ENCODE measurements at regions not wholly inside any gene's neighbourhood (a gene's known extent, or its start where the extent isn't known, plus 50 kb on each side); places are given as distances from the start of the nearest gene placed in this dataset.

DNA sequence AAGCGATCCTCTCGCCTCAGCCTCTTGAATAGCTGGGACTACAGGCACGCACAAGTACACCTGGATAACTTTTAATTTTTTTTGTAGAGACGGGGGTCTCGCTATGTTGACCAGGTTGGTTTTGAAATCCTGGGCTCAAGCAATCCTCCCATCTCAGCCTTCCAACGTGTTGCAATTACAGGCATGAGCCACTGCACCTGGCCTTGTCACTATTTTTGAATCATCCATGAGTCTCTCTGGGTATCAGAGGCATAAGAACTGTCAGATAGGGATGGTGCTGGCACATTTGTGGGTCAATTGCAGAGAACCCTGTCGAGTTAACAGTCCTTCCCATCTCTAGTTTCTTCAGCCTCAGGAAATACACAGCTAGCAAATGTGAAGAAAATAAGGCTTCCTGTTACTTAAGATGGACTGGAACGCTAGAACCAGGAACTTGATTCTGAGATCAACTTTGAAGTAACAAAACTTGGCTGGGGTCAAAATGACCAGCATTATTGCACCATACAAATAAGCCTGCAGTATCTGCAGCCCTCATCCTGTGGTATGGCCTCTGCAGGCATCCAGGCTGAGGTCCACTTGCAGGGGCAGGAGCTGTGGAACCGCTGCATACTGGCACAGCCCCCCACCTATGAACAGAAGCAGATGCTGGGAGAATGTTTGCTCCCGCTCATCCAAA lies 124.3 kb upstream of the GADD45A start:
- peak; percentile 69 for DNase-seq (ENCODE audit: low read depth)

- DNase-seq (ENCODE audit: low read depth), result peak; percentile 78
Observed at GRCh38 chr1:67561704-67562113, 123.3 kb upstream of the GADD45A start.

- no peak for DNase-seq (ENCODE audit: low read depth)
Observed at GRCh38 chr1:67563684-67564083, 121.3 kb upstream of the GADD45A start.

DNA sequence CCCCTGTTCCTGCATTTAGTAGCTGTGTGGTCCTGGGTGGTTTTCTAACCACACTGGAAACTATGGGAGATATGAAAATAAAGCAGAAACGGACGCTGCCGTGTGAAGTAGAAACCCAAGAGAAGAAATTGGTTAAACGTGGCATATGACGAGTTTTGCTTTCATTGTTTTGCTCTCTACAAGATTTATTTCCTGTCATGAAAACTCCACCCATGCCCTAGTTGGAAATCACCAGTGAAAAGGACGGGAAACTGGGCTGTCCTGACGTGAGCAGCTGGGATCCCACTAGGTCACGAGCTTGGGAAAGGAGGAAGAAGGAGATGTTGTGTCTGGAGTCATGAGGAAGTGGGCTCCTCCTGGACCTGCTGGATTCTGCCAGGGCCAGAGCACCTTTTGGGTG lies 120.8 kb upstream of the GADD45A start:
- DNase-seq (ENCODE audit: low read depth), result no peak

DNA sequence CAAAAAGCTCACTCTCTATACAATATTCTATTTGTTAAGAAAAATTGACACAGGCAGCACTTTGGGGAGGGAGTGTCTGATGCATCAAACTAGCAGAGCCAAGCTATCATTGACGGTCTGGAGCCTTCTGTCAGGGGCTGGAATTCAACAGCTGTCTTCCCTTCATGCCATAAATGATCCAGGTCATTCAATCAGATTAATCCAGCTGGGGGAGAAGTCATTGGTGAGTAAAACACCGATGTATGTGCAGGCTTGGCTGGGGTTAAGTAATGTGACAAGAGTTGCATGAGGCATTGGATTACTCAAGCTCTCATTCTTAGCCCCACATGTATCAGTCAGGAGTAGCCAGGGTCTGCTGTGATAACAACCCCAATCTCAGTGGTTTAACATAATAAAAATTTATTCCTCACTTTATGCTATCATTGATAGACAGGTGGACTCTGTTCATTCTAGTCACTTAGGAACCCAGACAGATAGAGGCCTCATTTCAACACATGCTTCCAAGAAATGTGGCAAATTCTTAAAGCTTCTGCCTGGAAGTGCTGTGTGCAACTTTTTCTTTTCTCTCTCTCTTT lies 118.1 kb upstream of the GADD45A start:
- DNase-seq (ENCODE audit: low read depth), result peak; percentile 71

- peak; percentile 92 for DNase-seq (ENCODE audit: low read depth)
Observed at GRCh38 chr1:67570486-67571143, 114.4 kb upstream of the GADD45A start.

DNA sequence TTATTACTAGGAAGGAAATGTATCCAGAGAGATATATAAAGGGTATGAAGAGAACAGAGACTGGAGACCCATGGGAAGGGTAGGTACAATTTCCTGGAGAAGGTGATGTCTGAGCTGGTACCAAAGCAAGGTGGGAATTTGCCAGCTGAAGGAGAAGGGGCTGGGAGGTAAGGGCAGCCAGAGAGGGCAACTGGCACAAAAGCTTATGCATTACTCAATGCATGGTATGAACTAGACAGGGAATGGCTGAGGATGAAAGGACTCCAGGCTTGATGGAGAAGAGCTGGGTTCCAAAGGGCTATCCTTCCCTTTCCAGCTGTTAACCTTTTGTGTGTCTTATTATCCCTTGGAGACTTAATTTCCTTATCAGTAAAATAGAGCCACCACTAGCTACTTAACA lies 113.6 kb upstream of the GADD45A start:
- no peak for DNase-seq (ENCODE audit: low read depth)

DNA sequence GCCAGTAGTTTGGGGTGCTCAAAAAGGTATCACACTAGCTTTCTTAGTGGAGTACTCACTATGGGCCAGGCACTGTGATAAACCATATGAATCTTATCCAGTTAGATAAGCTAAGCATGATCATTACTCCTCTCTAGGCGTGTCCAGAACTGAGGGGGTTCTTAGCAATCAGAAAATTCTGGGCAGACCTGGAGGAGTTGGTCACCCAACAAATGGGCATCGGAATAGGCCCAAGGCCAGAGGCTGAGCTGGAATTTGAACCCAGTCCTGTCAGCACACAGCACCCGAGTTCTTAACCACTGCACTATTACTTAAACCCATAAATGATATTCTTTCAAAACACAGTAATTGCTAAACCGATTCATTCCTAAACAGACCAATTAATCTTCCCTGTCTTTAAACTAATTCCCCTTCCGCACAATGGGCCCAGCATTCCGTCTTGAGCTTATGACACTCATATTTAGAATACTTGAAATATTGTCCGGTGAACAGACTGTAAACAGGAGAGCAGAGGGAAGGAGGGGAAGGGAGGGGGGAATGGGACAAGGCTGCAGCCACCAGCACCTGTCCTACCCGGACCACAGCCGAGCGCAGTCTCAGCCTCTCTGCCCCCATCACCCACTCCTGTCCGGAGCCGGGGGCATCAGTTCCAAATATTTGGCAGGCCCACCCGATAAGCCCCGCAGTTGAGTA lies 113.0 kb upstream of the GADD45A start:
- DNase-seq (ENCODE audit: low read depth), result no peak

DNA sequence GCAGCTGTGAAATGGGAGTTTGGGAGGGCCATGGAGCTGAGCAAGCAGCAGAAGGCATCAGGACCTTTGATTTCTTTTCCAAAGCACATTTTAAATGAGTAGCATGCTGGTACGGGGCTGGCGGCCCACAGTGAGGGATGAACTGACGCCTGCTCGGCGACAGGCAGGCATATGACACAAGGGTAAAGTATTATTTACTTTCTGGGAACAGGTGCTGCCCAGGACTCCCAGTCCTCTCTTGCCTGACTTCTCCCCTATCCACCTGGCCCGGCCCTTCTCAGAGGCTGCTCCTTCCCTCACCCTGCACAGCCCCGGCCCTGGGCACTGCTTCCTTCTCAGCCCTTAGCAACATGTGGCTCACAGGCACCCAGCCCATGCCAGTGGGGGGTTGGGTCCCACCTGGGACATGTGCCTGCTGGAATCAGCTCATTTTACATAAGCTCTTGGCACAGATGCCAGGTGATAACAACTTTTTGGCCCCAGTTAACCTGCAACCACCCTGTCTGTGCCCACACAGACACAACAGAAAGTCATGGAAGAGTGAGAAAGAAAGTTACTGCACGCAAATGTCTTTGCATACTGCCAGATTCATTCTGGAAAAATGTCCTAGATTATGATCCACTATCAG lies 112.3 kb upstream of the GADD45A start:
- peak; percentile 33 for DNase-seq (ENCODE audit: low read depth)

DNA sequence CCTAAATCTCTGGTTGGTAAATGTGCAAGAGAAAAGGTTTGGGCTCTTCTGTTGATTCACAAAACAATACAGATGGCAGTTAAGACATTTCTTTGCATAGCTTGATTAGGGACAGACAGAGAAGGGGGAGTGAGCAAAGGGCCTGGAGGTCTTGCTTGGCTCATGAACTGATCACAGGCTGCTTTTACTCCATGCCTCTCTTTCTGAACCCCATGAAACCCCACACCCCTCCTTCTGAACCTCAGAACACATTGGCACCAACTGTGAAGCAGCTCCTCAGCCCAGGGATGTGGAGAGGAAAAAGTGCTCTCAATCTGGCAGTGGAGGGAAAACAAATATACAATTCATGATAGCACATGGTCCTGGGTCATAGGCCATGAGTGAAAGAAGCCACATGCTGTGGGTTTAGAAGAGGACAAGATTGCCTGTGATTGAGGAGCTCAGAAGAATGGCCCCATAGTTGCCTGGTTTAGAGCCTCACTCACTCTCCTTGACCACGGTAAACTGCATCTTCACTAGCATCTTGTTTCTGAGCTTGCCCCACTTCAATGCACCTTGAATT lies 111.6 kb upstream of the GADD45A start:
- DNase-seq (ENCODE audit: low read depth), result no peak

DNA sequence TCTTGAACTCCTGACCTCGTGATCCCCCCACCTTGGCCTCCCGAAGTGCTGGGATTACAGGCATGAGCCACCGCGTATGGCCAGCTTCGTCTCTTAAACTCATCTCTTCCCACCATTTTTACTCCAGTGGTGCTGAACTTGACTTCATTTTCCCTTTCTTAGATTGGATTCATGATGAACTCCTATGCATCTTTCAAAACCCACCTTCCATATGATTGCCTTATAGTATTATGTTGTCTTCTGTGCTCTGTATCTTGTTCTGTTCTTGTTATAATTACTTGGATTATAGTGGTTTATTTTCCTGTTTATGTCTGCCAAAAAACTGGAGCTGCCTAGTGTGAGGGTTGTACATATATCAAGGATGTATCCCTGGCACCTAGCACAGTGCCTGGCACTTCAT lies 110.8 kb upstream of the GADD45A start:
- DNase-seq (ENCODE audit: low read depth), result no peak

GRCh38 chr1:67575861-67576260 lies 109.1 kb upstream of the GADD45A start:
- DNase-seq (ENCODE audit: low read depth), result peak; percentile 72

- DNase-seq (ENCODE audit: low read depth), result no peak
Observed at GRCh38 chr1:67576474-67576873, 108.5 kb upstream of the GADD45A start.

GRCh38 chr1:67577646-67578045 lies 107.4 kb upstream of the GADD45A start:
- no peak for DNase-seq (ENCODE audit: low read depth)

GRCh38 chr1:67578397-67579020 lies 106.5 kb upstream of the GADD45A start:
- DNase-seq (ENCODE audit: low read depth), result no peak

DNA sequence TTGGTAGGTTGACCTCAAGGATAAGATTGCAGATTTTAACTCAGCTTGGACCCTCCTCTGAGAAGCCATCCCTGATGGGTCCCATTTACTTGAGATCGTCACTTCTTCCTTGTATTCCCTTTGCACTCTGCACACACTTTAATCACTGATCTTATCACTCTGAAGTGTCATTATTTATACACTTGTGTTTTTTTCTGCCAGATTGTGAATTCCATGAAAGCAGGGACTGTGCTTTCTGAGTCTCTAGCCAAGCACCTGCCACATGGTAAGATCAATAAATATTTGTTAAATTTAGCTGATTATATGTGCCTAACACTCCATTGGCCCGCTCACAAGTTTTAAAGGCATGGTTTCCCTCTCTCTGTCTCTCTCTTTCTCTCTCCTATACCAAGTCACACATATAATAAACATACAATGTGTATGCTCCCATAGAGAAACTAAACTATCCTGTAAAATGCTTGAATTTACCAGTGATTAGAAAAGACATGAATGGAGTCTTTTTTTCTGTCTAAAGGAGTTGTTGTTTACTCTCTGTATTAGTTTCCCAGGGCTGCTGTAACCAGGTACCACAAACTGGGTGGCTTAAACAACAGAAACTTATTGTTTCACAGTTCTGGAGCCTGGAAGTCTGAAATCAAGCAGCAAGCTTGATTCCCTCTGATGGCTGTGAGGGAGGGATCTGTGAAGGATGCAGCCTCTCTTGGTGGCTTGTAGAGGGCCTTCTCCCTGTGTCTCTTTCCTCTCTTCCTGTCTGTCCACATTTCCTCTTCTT lies 105.2 kb upstream of the GADD45A start:
- DNase-seq (ENCODE audit: low read depth), result no peak

DNA sequence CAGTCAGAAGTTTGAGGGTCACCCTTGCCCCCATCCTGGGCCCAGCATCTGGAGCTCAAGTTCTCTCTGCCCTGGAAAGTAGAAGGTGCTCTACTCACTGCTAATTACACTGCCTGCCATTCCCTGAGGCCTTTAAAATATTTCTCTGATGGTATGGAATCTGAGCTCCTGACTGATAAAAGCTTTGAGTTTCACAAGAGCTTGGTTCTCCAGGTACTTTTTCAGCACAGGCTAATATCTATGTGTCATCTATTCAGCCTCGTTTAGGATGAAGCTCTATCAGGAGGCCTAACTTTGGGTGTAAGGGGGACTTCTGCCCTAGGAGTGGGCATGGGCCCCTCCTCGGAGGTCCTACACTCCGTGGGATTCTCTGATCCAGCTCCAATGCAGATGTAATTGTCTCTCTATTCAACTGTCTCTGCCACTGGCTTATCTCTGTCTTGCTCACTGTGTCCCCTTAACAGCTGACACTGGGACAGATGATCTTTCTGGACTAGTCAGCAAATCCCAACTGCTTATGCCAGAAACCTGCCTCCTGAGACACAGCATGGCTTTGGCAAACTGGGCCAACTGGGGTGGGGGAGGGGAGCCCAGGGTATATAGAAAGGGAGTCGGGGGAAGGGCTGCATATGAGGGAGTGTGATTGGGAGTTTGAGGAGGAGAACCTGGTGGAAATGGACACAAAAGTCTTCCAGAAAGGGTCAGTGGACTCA lies 104.2 kb upstream of the GADD45A start:
- DNase-seq (ENCODE audit: low read depth), result no peak

DNA sequence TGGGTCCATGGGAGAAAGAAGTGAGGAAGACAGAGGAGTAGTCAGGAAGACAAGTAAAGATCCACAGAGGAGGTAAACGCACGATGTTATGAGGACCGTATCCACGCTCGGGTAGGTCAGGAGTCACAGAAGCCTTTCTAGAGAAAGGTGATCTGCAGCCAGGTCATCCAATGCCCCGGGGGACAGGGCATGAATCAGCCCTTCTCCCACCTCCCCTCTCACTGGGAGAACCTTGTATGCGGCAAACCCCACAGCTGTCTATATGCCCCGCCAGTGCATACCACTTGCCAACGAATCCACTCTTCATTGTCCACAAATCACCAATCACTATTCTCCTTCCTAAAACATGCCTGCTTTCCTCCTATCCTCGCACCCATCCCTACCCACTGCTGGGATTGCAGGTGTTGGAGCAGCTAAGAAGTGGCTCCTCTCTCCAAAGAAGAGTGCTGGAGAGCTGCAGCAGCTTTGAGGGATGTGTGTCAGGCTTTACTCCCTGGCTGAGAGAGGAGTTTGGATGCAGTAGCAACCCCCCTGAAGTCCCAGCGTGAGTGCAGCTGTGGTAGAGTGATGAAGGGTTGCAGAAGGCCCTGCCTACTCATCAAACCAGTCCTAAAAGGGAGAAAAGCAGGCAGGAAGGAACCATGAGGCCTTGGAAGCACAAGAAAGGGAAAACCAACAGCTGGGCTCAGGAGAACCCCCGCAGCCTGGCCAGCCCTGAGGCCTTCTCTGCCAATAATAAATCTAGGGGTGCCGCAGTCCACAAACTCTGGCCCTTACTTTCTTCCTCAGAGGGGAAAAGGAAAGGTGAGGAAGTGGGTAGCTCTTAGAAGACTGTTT lies 102.2 kb upstream of the GADD45A start:
- DNase-seq (ENCODE audit: low read depth), result peak; percentile 40

DNA sequence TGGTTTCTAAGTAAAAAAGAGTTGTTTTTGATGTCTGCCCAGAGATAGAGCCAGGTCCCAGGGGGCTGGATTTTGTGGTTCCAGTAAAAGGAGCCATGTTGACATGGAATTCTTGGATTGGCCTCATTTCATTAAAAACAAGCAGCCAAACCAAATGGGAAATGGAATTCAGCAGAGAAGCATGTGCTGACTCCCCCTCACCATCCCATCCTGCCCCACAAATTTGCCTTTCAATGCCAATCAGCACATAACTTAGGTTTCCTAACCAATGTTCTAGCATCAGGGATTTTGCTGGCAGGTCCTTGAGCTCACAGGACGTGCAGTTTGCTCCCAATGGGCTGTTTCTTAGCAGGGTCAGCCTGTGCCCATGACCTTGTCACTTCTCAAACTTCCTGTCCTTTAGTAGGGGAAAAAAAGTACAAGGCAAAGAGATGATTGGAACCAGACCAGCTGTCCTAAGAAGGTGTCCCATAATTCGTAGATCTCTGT lies 101.5 kb upstream of the GADD45A start:
- peak; percentile 37 for DNase-seq (ENCODE audit: low read depth)
